Breast epithelium (tissue), 4 donors: ENCODE measurements at regions not wholly inside any gene's neighbourhood (a gene's known extent, or its start where the extent isn't known, plus 50 kb on each side); places are given as distances from the start of the nearest gene placed in this dataset.

Experiments
- DNase-seq, 2 donors: peaks; one replicate each; pipeline ENCODE4 v3.0.0-alpha.2; 2019; ENCODE audit warnings: low spot score in 2 of 2
- H3K27ac ChIP-seq, 2 donors: fragments of 200-600 bp; sonication (generic) in 1 of 2; one replicate each; pipeline ENCODE4 v1.5.1; 2016 to 2019; ENCODE audit warnings: mild to moderate bottlenecking in 1 of 2
- H3K27me3 ChIP-seq, 2 donors: fragments of 200-600 bp; sonication (generic) in 1 of 2; one replicate each; pipeline versions ENCODE4 v1.5.1 to v1.6.0; 2017 to 2019; ENCODE audit warnings: control low read depth in 1 of 2, mild to moderate bottlenecking in 1 of 2
- H3K36me3 ChIP-seq: fragments of 200-600 bp; one replicate; pipeline ENCODE4 v1.5.1; 2019
- H3K4me1 ChIP-seq, 2 donors: fragments of 200-600 bp; sonication (generic); one replicate each; pipeline ENCODE4 v1.5.1; 2016 to 2019; ENCODE audit warnings: control low read depth in 1 of 2
- H3K4me3 ChIP-seq, 3 donors: fragments of 200-600 bp; sonication (generic); 1 replicate in 2 of 3; 2 replicates in 1 of 3; pipeline ENCODE4 v1.5.1; 2016 to 2019; ENCODE audit warnings: mild to moderate bottlenecking in 3 of 3, moderate library complexity in 2 of 3
- H3K9me3 ChIP-seq, 2 donors: fragments of 200-600 bp; sonication (generic) in 1 of 2; one replicate each; pipeline ENCODE4 v1.5.1; 2016 to 2019; ENCODE audit warnings: control low read depth in 1 of 2
- CTCF ChIP-seq, 3 donors: fragments of 450-650 bp; IDR thresholded peaks; one replicate each; pipeline ENCODE4 v1.5.1; 2016 to 2017; ENCODE audit warnings: antibody characterized with exemption in 3 of 3, mild to moderate bottlenecking in 3 of 3, moderate library complexity in 3 of 3
- POLR2A ChIP-seq: fragments of 450-650 bp; IDR thresholded peaks from one replicate; pipeline ENCODE4 v1.6.1; 2016; ENCODE audit warnings: antibody characterized with exemption, mild to moderate bottlenecking, moderate library complexity
- POLR2AphosphoS5 ChIP-seq, 3 donors: sonication (generic); formaldehyde crosslinking; IDR thresholded peaks; one replicate each; pipeline ENCODE4 v1.6.1; 2017; ENCODE audit warnings: antibody characterized with exemption in 3 of 3
- intact Hi-C: fragments of 100-400 bp; cut with DNase I; formaldehyde crosslinking; loops from one replicate; pipeline ENCODE4 v1.15.1; 2023; ENCODE audit warnings: low total_unique reads

GRCh38 chr11:80227915-80228314 is 787.1 kb upstream of the TENM4 start:
- Histone ChIP-seq H3K4me1 (no peaks in the 10 kb centered on the region), H3K27me3 (no peaks in the 10 kb centered on the region), H3K36me3 (no peaks in the 10 kb centered on the region), H3K27ac (no peak overlapping the region), H3K9me3 (peaks cover 0 to 32% of the 10 kb centered on the region in 2 donors), H3K4me3 (no peak overlapping the region)
- no peak for TF ChIP-seq POLR2A
- no peak for TF ChIP-seq CTCF (IDR thresholded peaks at IDR 0.05)
- no peak for TF ChIP-seq POLR2AphosphoS5 (IDR thresholded peaks at IDR 0.05)
- intact Hi-C loops, result no loop called here
- no peak for DNase-seq

DNA sequence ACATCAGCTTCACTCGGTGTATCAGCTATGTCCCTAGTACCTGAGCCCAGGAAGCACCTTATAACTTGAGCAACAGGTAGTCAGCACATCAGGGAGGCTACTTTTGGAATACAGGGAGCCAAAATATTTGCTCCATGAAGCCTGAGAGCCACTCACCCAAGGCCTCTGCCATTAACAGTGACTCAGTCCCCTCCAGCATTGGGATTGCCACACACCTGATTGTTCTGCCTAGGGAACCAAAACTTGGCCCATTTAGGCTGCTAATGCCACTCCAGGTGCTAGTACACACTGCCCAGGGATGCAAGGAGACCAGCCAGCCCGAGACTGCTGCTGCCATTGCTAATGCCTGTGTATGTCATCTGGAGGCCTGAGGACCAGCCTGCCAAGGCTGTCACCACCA is 773.6 kb upstream of the TENM4 start:
- intact Hi-C loops, result no loop called here
- Histone ChIP-seq H3K4me1 (no peaks in the 10 kb centered on the region), H3K36me3 (no peaks in the 10 kb centered on the region), H3K27me3 (no peaks in the 10 kb centered on the region), H3K4me3 (no peak overlapping the region), H3K9me3 (no peaks in the 10 kb centered on the region), H3K27ac (no peak overlapping the region)
- TF ChIP-seq POLR2A, result no peak
- TF ChIP-seq CTCF (IDR thresholded peaks at IDR 0.05), result no peak
- no peak for TF ChIP-seq POLR2AphosphoS5 (IDR thresholded peaks at IDR 0.05)
- no peak for DNase-seq

DNA sequence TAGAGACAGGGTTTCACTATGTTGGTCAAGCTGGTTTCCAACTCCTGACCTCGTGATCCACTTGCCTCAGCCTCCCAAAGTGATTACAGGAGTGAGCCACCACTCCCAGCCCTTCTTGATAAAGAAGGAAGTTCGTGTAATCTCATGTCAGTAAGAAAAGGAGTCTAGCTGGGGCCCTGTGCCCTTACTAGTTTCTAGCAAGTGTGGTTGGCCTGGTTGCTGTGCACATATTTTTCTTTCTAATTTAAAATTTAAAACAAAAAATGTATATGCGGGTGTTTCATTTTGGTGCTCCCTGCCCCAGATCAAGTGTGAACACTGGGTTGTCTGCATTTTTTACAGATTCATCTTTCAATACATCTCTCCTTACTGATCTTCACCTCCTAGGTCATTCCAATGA is 770.8 kb upstream of the TENM4 start:
- Histone ChIP-seq H3K36me3 (no peaks in the 10 kb centered on the region), H3K4me3 (no peak overlapping the region), H3K27me3 (no peaks in the 10 kb centered on the region), H3K4me1 (no peaks in the 10 kb centered on the region), H3K27ac (no peak overlapping the region), H3K9me3 (no peaks in the 10 kb centered on the region)
- TF ChIP-seq POLR2A, result no peak
- no peak for TF ChIP-seq CTCF (IDR thresholded peaks at IDR 0.05)
- TF ChIP-seq POLR2AphosphoS5 (IDR thresholded peaks at IDR 0.05), result no peak
- intact Hi-C loops, result no loop called here
- DNase-seq, result no peak

- Histone ChIP-seq H3K4me1 (no peaks in the 10 kb centered on the region), H3K9me3 (no peaks in the 10 kb centered on the region), H3K4me3 (no peak overlapping the region), H3K36me3 (no peaks in the 10 kb centered on the region), H3K27ac (no peak overlapping the region), H3K27me3 (no peaks in the 10 kb centered on the region)
- intact Hi-C loops, result no loop called here
- no peak for TF ChIP-seq CTCF (IDR thresholded peaks at IDR 0.05)
- TF ChIP-seq POLR2A, result no peak
- DNase-seq, result no peak
Measured at GRCh38 chr11:80204021-80204420, 763.2 kb upstream of the TENM4 start.

GRCh38 chr11:80196932-80197554 is 756.2 kb upstream of the TENM4 start:
- intact Hi-C loops, result no loop called here
- TF ChIP-seq POLR2A (no peak), POLR2AphosphoS5 (IDR thresholded peaks at IDR 0.05) (no peak)
- no peaks in the 10 kb centered on the region for H3K9me3 ChIP-seq
- H3K4me3 ChIP-seq, result no peak overlapping the region
- DNase-seq, result no peak
- no peaks in the 10 kb centered on the region for H3K36me3 ChIP-seq
- no peaks in the 10 kb centered on the region for H3K4me1 ChIP-seq
- H3K27ac ChIP-seq, result no peak overlapping the region
- no peaks in the 10 kb centered on the region for H3K27me3 ChIP-seq

- Histone ChIP-seq H3K27me3 (no peaks in the 10 kb centered on the region), H3K4me1 (no peaks in the 10 kb centered on the region), H3K4me3 (no peak overlapping the region), H3K9me3 (no peaks in the 10 kb centered on the region), H3K36me3 (no peaks in the 10 kb centered on the region), H3K27ac (no peak overlapping the region)
- TF ChIP-seq CTCF (IDR thresholded peaks at IDR 0.05) (no peak), POLR2A (no peak), POLR2AphosphoS5 (IDR thresholded peaks at IDR 0.05) (no peak)
- intact Hi-C loops, result no loop called here
- DNase-seq, result no peak
Measured at GRCh38 chr11:80196041-80196440, 755.2 kb upstream of the TENM4 start.
